ENCODE measurements at regions not wholly inside any gene's neighbourhood (a gene's known extent, or its start where the extent isn't known, plus 50 kb on each side); places are given as distances from the start of the nearest gene placed in this dataset.

DNA sequence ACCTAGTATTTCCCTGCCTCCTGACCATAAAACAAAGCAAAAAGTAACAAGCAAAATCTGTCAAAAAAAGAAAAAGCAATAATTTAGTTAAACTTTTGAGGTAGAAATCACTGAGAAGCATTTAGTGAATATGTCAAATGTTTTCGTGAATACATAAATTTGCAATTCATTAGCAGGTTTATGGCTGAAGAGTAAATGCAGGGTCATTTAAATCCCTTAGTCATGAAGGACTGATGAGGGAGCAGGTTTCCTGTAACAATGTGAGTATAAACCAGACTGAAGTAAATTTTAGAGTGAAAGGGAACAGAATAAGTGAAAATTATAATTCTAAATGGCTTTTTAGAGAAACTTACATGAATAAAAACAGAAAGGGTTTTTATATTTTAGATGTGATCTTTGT lies 313.5 kb upstream of the MANEA start:
- TF ChIP-seq POLR2A (IDR thresholded peaks at IDR 0.05) (no peak), CTCF (IDR thresholded peaks at IDR 0.05 in 8 of 11, conservative IDR thresholded peaks at IDR 0.05 in 3 of 11) (no peak), POLR2AphosphoS5 (IDR thresholded peaks at IDR 0.05) (no peak)
